OCI-LY3 (cell line): ENCODE measurements at regions not wholly inside any gene's neighbourhood (a gene's known extent, or its start where the extent isn't known, plus 50 kb on each side); places are given as distances from the start of the nearest gene placed in this dataset.

Experiments
- H2AFZ ChIP-seq: fragments of 200-600, 300-600 bp; shearing (Covaris generic); 2 replicates; pipeline ENCODE4 v1.6.0; 2014; ENCODE audit warnings: antibody characterized with exemption, low read depth, low read length
- H3K27ac ChIP-seq: fragments of 200-600, 300-600 bp; sonication (generic); 2 replicates; pipeline ENCODE4 v1.5.1; 2014; ENCODE audit warnings: mild to moderate bottlenecking, low read length, moderate library complexity, mixed read lengths
- H3K27me3 ChIP-seq: fragments of 200-600, 300-600 bp; sonication (generic); 2 replicates; pipeline ENCODE4 v1.6.1; 2014; ENCODE audit warnings: low read depth, low read length, mixed read lengths
- H3K36me3 ChIP-seq: fragments of 200-600, 300-600 bp; sonication (generic); replicated peaks from 2 replicates; pipeline ENCODE3; 2014; ENCODE audit warnings: low read depth, low read length, mixed read lengths
- H3K4me1 ChIP-seq: fragments of 300-600, 200-600 bp; sonication (generic); 2 replicates; pipeline ENCODE4 v1.6.1; 2014; ENCODE audit warnings: low read length, mixed read lengths
- H3K4me2 ChIP-seq: fragments of 200-600, 300-600 bp; sonication (generic); 2 replicates; pipeline ENCODE4 v1.6.1; 2014; ENCODE audit warnings: low read length, mixed read lengths
- H3K4me3 ChIP-seq: fragments of 300-600, 200-600 bp; sonication (generic); 2 replicates; pipeline ENCODE4 v1.5.1; 2014; ENCODE audit warnings: antibody characterized with exemption, mild to moderate bottlenecking, low read length, moderate library complexity
- H3K79me2 ChIP-seq: fragments of 300-600, 200-600 bp; shearing (Covaris generic); 2 replicates; pipeline ENCODE4 v1.6.1; 2014; ENCODE audit warnings: mild to moderate bottlenecking, low read length, mixed read lengths
- H3K9ac ChIP-seq: fragments of 300-600, 200-600 bp; shearing (Covaris generic); 2 replicates; pipeline ENCODE4 v1.6.0; 2014; ENCODE audit warnings: mild to moderate bottlenecking, low read length, moderate library complexity
- H3K9me3 ChIP-seq: fragments of 200-600, 300-600 bp; shearing (Covaris generic); 2 replicates; pipeline ENCODE4 v1.6.1; 2014; ENCODE audit warnings: low read length, mixed read lengths; ENCODE audit not compliant: insufficient read depth
- H4K20me1 ChIP-seq: fragments of 200-600, 300-600 bp; sonication (generic); 2 replicates; pipeline ENCODE4 v1.6.1; 2016; ENCODE audit warnings: low read length, mixed read lengths; ENCODE audit not compliant: insufficient read depth
- EZH2phosphoT487 ChIP-seq: fragments of 200-600 bp; shearing (Covaris generic); IDR thresholded peaks from 2 replicates; pipeline ENCODE4 v1.6.1; 2018; ENCODE audit warnings: antibody characterized with exemption, mixed run types, low read depth
- TF ChIP-seq, protein P1 (sequence below): fragments of 200-600, 300-600 bp; sonication (generic); IDR thresholded peaks from 2 replicates; pipeline ENCODE4 v1.5.1; 2014; ENCODE audit warnings: antibody characterized with exemption, low read length, low read depth

DNA sequence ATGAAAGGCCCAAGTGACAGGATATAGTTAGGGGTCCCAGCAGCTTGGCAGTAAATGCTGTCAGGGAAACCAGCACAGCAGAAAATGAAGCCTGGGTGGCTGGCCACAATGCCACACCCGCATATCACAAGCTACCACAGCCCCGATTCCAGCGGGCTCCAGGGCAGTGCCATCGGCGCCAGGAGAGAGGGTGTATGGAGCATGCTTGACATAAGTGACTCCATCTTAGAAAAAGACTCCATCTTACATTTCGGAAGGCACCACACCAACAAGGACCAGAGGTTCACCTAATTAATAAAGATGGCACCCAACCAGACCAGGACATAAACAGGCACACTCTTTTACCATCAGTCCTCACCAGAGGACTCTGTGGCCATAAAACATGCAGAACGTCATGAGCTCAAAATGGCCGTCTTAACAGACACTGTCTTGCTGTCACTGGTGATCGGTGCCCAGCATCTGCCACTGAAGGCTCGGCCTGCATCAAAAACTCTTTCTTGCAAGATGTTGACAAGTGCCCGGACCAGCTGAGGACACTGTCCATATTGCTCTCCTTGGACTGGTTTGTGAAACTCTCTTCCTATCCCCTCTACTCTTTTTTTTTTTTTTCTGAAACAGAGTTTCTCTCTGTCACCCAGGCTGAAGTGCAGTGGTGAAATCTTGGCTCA lies 67.4 kb upstream of the SPIN1 start:
- no peaks in the 10 kb centered on the region for H3K27me3 ChIP-seq
- H4K20me1 ChIP-seq, result no peaks in the 10 kb centered on the region
- H2AFZ ChIP-seq, result no peak overlapping the region
- no peaks in the 10 kb centered on the region for H3K9me3 ChIP-seq
- H3K9ac ChIP-seq, result no peak overlapping the region
- TF ChIP-seq, protein P1, sequence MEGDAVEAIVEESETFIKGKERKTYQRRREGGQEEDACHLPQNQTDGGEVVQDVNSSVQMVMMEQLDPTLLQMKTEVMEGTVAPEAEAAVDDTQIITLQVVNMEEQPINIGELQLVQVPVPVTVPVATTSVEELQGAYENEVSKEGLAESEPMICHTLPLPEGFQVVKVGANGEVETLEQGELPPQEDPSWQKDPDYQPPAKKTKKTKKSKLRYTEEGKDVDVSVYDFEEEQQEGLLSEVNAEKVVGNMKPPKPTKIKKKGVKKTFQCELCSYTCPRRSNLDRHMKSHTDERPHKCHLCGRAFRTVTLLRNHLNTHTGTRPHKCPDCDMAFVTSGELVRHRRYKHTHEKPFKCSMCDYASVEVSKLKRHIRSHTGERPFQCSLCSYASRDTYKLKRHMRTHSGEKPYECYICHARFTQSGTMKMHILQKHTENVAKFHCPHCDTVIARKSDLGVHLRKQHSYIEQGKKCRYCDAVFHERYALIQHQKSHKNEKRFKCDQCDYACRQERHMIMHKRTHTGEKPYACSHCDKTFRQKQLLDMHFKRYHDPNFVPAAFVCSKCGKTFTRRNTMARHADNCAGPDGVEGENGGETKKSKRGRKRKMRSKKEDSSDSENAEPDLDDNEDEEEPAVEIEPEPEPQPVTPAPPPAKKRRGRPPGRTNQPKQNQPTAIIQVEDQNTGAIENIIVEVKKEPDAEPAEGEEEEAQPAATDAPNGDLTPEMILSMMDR, result no peak
- TF ChIP-seq EZH2phosphoT487, result no peak
- H3K27ac ChIP-seq, result no peak overlapping the region
- no peaks in the 10 kb centered on the region for H3K36me3 ChIP-seq
- no peaks in the 10 kb centered on the region for H3K79me2 ChIP-seq
- no peak overlapping the region for H3K4me2 ChIP-seq
- H3K4me1 ChIP-seq, result no peaks in the 10 kb centered on the region
- no peak overlapping the region for H3K4me3 ChIP-seq

GRCh38 chr9:88319936-88320747 lies 68.1 kb upstream of the SPIN1 start:
- Histone ChIP-seq H3K79me2 (no peaks in the 10 kb centered on the region), H3K9me3 (no peaks in the 10 kb centered on the region), H3K4me3 (no peak overlapping the region), H3K4me2 (no peak overlapping the region), H3K4me1 (no peaks in the 10 kb centered on the region), H2AFZ (no peak overlapping the region), H4K20me1 (no peaks in the 10 kb centered on the region), H3K36me3 (no peaks in the 10 kb centered on the region), H3K27me3 (no peaks in the 10 kb centered on the region), H3K27ac (no peak overlapping the region), H3K9ac (no peak overlapping the region)
- TF ChIP-seq EZH2phosphoT487, result no peak
- TF ChIP-seq, protein P1, result no peak

DNA sequence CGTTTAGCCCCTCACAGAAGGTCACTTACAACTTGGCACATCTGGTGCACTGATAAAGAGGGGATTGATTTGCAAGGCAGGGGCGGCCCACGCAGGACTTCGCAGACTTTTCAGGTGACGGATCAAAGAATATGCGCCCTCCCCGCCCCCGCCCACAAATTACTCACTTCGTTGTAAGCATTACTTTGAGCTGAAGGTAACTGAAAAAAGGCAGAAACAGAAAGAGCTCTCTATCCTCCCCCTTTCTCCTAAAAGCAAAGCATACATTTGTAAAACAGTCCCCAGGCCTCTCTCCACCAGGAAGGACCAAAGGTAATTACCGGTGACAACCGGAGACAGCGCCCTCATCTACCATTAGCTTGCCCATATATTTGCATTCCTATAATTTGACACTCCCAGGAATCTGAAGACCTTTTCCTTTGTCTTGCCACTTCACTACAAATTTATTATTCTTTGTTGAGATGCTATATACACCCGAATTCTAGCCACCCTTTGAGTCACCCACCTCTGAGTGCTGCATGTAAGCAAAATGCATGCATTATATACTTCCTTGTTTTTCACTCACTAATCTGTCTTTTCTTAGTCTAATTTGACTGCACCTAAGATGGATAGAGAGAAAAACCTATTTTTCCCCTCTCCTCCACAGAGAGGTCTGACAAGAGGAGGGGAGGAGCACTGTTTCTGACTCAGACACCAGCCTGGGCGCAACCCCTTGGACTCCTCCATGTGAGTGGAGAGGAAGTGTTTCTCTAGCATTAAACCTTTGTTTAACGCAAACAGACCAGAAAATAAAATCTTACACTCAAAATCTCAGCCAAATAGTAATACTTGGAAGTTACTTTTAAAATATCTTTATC lies 74.7 kb upstream of the SPIN1 start:
- no peak for TF ChIP-seq EZH2phosphoT487
- TF ChIP-seq, protein P1, result no peak
- Histone ChIP-seq H3K4me2 (no peak overlapping the region), H3K9ac (no peak overlapping the region)

More for the DNA sequence above, 74.7 kb upstream of the SPIN1 start:
- Histone ChIP-seq H3K27me3 (peaks cover 1% of the 10 kb centered on the region; the same call in 1 of the 2 replicates), H3K4me3 (no peak overlapping the region), H2AFZ (no peak overlapping the region), H3K36me3 (no peaks in the 10 kb centered on the region), H3K79me2 (no peaks in the 10 kb centered on the region), H3K4me1 (no peaks in the 10 kb centered on the region), H3K27ac (no peak overlapping the region), H3K9me3 (no peaks in the 10 kb centered on the region), H4K20me1 (no peaks in the 10 kb centered on the region)
